ENCODE measurements at regions not wholly inside any gene's neighbourhood (a gene's known extent, or its start where the extent isn't known, plus 50 kb on each side); places are given as distances from the start of the nearest gene placed in this dataset.

GRCh38 chr12:127728729-127729128 is 538.2 kb upstream of the TMEM132C start:
- H3K9me3 Mint-ChIP-seq, result peaks cover 6% of the 10 kb centered on the region in 2 experiments; a peak in 4 of 5 replicates

More at GRCh38 chr12:127728729-127729128, 538.2 kb upstream of the TMEM132C start:
- no peak overlapping the region for H3K23ac ChIP-seq (ENCODE audit: insufficient read length, low read depth, low read length)
- no peak for DNase-seq
- no peak overlapping the region for H2BK15ac ChIP-seq (ENCODE audit: low read depth, low read length)
- no peak overlapping the region for H2BK120ac ChIP-seq (ENCODE audit: low read depth, low read length, poor library complexity, severe bottlenecking)
- no peaks in the 10 kb centered on the region for H3K79me1 ChIP-seq (ENCODE audit: insufficient read depth, low read depth, low read length, poor library complexity, severe bottlenecking)
- TF ChIP-seq CTCF (conservative IDR thresholded peaks at IDR 0.05), result no peak
- H3K27ac ChIP-seq (ENCODE audit: insufficient read length, low read depth, low read length), result no peak overlapping the region
- no peak overlapping the region for H2BK20ac ChIP-seq (ENCODE audit: low read depth, low read length, poor library complexity, severe bottlenecking)
- no peaks in the 10 kb centered on the region for H3K27me3 ChIP-seq (ENCODE audit: insufficient read depth, low read length)
- no peak overlapping the region for H3K18ac ChIP-seq (ENCODE audit: insufficient read length, low read depth, low read length)
- H3T11ph ChIP-seq (ENCODE audit: low read length), result no peak overlapping the region
- H3K4ac ChIP-seq (ENCODE audit: low read depth, low read length), result no peak overlapping the region
- 0 out of 7 replicates have a peak, but pooled peaks cover 0 to 4% (median 0%) of the 10 kb centered on the region in 3 experiments for H3K36me3 Mint-ChIP-seq (ENCODE audit: insufficient read depth in 1 of 3, low read depth in 3 of 3)
- H3K27me3 Mint-ChIP-seq (ENCODE audit: low read depth), result no peaks in the 10 kb centered on the region; the same call in 1 of the 2 replicates
- H2AFZ ChIP-seq (ENCODE audit: low read length), result no peak overlapping the region
- no peak overlapping the region for H3K4me3 Mint-ChIP-seq
- no peak overlapping the region for H2AK5ac ChIP-seq (ENCODE audit: insufficient read length, low read length)
- no peak overlapping the region for H2BK12ac ChIP-seq (ENCODE audit: insufficient read length, low read depth, low read length)
- no peaks in the 10 kb centered on the region for H4K20me1 ChIP-seq (ENCODE audit: control insufficient read depth, insufficient read depth, insufficient read length)
- no peak overlapping the region for H4K8ac ChIP-seq (replicated peaks; ENCODE audit: insufficient read length, low read depth, low read length)
- no CpG with 5 or more reads among the region's 5 CpGs for WGBS (ENCODE audit: extremely low coverage, insufficient read length, low lambda C conversion rate)
- H3K23me2 ChIP-seq (ENCODE audit: insufficient read length, low read depth, low read length, poor library complexity, severe bottlenecking), result no peaks in the 10 kb centered on the region
- H4K5ac ChIP-seq (ENCODE audit: insufficient read length, low read depth, low read length), result no peak overlapping the region
- no peaks in the 10 kb centered on the region for H3K79me2 ChIP-seq (ENCODE audit: insufficient read depth, low read length)
- H4K91ac ChIP-seq (ENCODE audit: insufficient read length, low read depth, low read length), result no peak overlapping the region
- H3K4me2 ChIP-seq (ENCODE audit: insufficient read depth, insufficient read length, low read length), result no peak overlapping the region
- H3K4me1 ChIP-seq (ENCODE audit: insufficient read depth, low read length), result no peaks in the 10 kb centered on the region
- no peak overlapping the region for H2BK5ac ChIP-seq (ENCODE audit: insufficient read length, low read length)
- no peak overlapping the region for H3K56ac ChIP-seq (ENCODE audit: insufficient read length, low read depth, low read length)
- H3K27ac Mint-ChIP-seq, result no peak overlapping the region
- H3K9me3 ChIP-seq (ENCODE audit: control insufficient read depth, low read depth, low read length), result no peaks in the 10 kb centered on the region
- H3K9ac ChIP-seq (ENCODE audit: extremely low read depth, insufficient read length, low read length), result no peak overlapping the region
- peaks cover 2 to 8% of the 10 kb centered on the region in 2 experiments; a peak in 3 of 4 replicates for H3K4me1 Mint-ChIP-seq
- no peak overlapping the region for H3K14ac ChIP-seq (ENCODE audit: insufficient read depth, low read length)

Measured in H9 (cell line).